Occipital lobe (tissue), 1 donor: ENCODE measurements at regions not wholly inside any gene's neighbourhood (a gene's known extent, or its start where the extent isn't known, plus 50 kb on each side); places are given as distances from the start of the nearest gene placed in this dataset.

Source experiments
- DNase-seq: peaks from one replicate; lab custom pipeline; 2025; lab: John Stamatoyannopoulos, UW

DNA sequence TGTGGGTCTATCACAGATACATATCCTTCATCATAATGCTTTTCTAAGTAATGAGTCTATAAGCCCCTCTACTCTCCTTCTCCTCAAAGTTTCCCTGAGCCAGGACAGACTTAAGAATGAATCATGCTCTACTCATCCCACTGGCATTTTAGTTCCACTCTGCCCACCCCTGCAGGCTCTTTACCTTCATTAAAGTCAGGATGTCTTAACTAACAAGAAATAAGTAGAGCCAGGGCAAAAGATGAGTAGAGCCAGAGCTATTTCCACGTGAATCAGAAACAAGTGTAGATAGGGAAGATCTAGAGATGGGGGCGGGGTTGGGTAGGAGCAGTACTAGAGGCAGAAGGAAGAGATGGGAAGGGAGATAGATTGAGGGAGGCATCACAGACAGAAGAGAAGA is 790.5 kb downstream of the RNF144A start:
- no peak for DNase-seq

- DNase-seq: peak; percentile 63
Observed at GRCh38 chr2:7709907-7710306, 792.7 kb downstream of the RNF144A start.

GRCh38 chr2:7711167-7711566 is 794.0 kb downstream of the RNF144A start:
- no peak for DNase-seq

GRCh38 chr2:7719876-7720275 is 802.7 kb downstream of the RNF144A start:
- DNase-seq: no peak

DNA sequence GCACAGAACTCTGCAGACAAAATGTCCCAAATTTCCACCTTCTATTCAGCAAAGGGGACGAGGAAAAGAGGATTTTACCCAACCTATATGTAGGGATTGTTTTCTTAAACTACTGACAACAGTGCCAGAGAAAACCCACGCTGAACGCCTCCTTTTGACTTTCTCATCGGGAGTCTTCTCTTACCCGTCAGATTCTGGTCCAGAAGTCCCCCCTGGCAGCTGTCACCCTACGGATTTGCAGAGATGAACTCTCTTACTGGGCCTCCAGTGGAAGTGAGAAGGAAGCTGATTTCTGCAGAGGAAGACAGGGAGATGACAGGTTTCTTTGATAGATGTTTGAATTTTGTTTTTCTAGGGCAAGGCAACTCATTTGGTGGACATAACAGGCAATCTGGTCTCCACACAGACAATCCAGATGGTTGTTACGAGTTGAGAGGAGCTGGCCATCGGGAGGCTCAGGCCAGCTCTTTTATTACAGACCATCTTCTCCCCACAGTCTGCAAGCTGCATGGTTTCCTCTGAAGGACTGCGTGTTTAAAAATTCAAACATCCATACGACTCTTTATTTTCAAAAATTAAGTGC is 804.3 kb downstream of the RNF144A start:
- no peak for DNase-seq

- DNase-seq: no peak
Observed at GRCh38 chr2:7722212-7722910, 805.1 kb downstream of the RNF144A start.

DNA sequence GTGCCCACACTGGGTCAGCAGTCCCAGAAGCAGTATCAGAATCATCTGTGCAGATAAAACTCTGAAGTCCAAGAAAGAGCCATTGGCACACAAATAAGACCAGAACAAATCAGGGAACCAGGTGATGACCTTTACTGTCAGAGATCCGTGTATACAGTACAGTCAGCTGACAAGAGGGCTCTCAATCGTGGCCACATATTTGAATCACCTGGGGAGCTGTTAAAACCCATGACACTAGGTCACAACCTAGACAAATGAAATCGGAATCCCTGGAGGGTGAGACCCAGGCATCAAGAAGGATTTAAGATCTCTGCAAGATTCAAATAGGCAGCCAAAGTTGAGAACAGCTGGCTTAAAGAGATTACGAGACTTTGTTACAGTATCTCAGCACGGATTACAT is 807.1 kb downstream of the RNF144A start:
- DNase-seq: no peak

GRCh38 chr2:7725171-7725849 is 808.1 kb downstream of the RNF144A start:
- DNase-seq: no peak

DNA sequence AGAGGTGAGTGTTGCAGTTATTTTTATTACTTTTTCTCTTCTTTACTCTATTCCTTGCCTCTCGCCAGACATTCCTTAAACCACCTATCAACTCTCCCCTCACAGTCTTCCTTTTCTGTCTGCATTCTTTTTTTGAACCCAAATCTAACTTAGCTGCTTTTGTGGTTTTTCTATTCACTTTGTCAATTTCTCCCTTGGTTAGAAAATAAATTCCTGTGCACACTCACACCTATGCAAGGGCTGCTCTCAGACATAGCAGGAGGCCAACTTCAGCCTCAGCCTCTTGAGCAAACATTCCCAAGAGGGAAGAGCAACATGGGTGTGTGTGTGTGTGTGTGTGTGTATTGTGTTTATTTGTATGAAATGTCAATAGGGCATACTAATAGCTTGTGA is 808.6 kb downstream of the RNF144A start:
- DNase-seq: no peak

GRCh38 chr2:7726989-7727388 is 809.8 kb downstream of the RNF144A start:
- DNase-seq: no peak

DNA sequence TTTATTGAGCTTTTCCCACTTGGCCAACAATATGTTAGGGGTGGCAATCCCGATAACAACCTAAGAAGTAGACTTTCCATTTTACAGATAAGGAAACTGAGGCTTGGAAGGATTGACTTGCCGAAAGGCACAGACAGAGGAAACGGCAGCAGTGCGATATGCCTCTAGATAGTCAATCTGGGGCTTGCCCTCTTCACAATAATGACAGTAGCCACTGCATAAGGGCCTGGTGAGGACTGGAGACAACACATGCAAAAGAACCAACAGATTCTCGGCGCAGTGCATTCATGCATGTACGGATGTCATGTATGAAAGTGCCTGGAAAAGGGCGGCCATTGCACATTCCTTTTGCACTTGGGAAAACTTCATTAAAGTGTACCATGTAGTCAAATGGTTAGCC is 811.2 kb downstream of the RNF144A start:
- no peak for DNase-seq

DNA sequence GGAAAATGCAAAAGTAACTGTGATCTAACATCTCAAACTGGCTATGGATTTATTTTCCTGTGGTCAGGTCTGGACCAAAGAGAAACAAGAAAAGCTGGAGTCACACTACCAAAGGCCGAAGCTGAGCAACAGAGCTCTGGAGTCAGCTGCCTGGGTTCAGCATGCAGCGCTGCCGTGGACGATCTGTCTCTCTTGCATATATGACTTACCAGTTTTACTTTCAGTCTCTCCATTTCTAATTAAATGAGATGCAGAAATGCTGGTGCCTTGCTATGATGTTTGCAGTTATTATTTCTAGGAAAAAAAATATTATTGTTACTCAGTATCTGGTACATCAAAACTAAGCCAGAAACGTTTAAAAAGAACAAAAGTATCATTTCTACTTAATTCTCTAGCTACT is 813.2 kb downstream of the RNF144A start:
- DNase-seq: no peak

- DNase-seq: no peak
Observed at GRCh38 chr2:7730990-7731389, 813.8 kb downstream of the RNF144A start.

GRCh38 chr2:7732497-7732896 is 815.3 kb downstream of the RNF144A start:
- DNase-seq: no peak

GRCh38 chr2:7736646-7737305 is 819.6 kb downstream of the RNF144A start:
- no peak for DNase-seq

GRCh38 chr2:7738596-7738995 is 821.4 kb downstream of the RNF144A start:
- no peak for DNase-seq

DNA sequence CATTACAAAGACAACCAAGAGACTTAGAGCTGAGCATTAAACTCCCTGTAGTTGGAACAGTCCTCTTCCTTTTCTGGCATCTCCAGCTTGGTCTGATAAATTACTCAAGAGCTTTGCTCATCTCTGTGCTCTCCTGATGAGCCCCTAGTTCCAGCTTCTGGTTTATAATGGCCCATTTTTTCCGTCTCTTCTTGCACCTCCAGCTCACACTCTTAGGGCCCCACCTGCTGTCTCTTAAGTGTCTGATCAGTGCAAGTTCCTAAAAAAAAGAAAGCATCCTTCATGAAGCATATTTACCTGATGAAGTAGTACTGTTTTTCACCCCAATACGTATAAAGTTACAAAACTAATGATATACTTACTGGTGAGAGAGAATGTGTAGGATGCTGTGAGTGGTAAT is 822.9 kb downstream of the RNF144A start:
- DNase-seq: no peak

DNA sequence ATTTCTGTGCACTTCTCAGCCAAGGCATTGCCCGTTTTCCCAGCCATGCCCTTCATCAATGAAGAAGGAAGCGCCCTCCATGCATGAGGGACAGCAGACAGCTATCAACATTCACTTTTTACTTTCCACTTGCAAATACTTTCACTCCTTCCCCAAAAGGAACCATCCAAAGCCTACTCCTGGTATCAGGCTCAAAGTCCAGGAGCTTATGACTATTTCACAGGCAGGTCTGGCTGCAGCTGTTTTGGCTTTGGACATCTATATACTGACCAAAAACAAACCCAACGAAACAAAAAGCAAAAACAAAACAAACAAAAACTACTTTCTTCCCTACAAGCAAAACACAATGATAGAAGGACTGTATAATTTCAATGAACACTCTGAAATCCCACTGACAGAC is 825.1 kb downstream of the RNF144A start:
- DNase-seq: no peak

GRCh38 chr2:7744827-7745226 is 827.6 kb downstream of the RNF144A start:
- DNase-seq: no peak

DNA sequence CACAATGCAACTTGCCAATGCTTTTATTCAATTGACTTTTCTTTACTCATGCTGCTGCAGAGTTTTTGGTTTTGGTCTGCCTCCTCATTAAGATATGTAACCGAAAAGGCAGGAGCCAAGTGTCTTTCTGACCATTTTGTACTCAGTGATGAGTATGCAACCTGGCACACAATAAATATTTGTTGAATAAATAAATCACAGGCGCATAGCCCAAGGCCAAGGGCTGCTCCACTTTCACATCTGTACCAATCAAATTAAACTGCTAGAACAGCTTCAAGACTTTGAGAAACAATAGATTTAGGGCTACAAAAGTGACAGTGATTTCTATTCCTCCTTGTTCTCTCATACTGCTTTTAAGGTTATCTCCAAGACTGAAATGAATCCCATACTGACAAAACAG is 828.2 kb downstream of the RNF144A start:
- no peak for DNase-seq

DNA sequence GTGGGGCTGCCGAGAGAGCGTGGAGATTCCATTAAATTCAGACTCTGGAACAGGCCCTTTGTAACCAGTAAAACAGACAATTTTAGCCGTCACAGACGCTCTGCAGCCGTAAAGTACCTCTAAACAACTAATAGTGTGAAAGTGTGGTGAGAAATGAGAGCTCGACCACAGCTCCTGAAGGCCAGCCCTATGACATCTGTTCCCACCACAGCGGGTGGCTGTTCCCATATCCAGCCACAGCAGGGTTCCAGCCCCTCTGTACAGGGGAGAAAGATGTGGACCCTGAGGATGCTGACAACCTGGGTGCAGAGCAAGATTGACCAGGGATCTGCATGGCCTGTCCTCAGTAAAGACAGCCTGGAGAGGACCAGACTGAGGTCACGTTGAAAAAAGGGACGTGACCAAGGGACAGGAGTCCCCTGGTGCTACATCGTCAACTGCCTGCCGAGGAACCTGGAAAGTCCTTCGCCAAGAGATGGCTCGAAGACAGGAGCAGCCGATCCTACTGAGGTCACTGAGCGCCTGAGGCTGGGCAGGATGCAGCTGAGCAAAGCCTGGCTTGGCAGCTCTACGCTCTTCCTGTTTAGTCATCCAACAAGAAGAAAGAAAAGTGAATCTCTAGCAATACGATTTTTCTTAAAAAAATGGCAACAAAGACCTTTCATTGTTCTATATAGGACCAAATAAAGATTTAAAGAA is 831.7 kb downstream of the RNF144A start:
- no peak for DNase-seq
